ENCODE measurements at regions not wholly inside any gene's neighbourhood (a gene's known extent, or its start where the extent isn't known, plus 50 kb on each side); places are given as distances from the start of the nearest gene placed in this dataset.

DNA sequence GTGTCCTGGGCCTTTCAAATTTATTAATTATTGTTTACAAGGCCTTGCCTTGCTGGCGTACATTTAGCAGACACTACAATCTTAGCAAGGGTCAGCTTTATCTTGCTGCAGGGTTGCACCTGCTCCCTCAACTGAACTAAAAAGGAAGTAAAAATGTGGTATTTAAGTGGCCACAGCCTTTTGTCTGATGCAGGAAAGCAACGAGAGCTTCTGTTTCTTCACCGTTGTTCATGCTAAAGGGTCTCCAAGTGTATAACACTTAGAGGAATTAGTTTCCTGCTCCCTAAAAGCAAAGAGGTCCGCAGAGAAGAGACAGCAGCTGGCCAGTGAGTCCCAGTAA is 62.8 kb upstream of the EGLN3 start:
- no peak overlapping the region for H3K4me3 ChIP-seq (ENCODE audit: low read length)

DNA sequence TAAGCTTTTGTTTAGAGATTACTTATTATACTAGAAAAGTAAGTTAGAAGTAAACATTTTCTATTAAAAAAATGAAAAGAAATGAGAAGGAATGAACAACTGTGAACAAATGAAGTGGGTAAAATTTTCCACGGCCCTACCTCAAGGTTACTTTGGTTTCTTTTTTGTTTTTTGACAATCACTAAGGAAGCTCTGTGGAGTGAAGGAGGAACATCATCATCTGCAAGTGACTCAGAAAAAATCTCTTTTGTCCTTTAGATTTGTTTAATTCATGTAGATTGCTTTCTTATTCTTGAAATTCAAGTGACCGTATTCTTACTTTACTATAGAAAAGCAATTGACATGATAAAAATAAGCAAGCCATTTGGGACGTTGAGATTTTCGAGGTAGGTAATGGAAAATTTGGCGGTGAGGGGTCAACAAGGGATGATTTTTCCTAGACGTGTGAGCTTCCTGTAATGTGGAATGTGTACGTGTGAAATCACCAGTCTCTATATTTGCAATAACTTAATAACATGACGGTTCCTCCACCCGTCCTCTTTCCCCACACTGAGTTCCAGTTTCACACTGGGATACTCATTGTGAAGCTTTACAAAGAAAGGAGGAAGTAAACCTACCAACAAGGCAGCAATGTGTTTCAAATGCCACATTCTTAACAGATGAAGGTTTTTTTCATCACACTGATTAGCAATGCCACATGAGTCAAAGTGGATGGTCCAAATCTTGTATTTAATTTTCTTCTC is 62.3 kb upstream of the EGLN3 start:
- H3K36me3 ChIP-seq (ENCODE audit: control insufficient read depth, low read depth, low read length): no peaks in the 10 kb centered on the region
- peaks cover 9% of the 10 kb centered on the region for H3K4me1 ChIP-seq (ENCODE audit: control insufficient read depth, low read depth, low read length)
- no peak overlapping the region for H3K4me3 ChIP-seq (ENCODE audit: low read length)
- H3K9ac ChIP-seq (ENCODE audit: low read length): no peak overlapping the region
- H3K27me3 ChIP-seq (ENCODE audit: control insufficient read depth, insufficient read depth, low read length): no peaks in the 10 kb centered on the region
- H3K9me3 ChIP-seq (ENCODE audit: control insufficient read depth, low read depth, low read length): no peaks in the 10 kb centered on the region
- H3K27ac ChIP-seq (ENCODE audit: low read length): no peak overlapping the region

More for the DNA sequence above, 62.8 kb upstream of the EGLN3 start:
- no peaks in the 10 kb centered on the region for H3K9me3 ChIP-seq (ENCODE audit: control insufficient read depth, low read depth, low read length)
- H3K27ac ChIP-seq (ENCODE audit: low read length): no peak overlapping the region
- no peaks in the 10 kb centered on the region for H3K36me3 ChIP-seq (ENCODE audit: control insufficient read depth, low read depth, low read length)
- no peak overlapping the region for H3K9ac ChIP-seq (ENCODE audit: low read length)
- H3K27me3 ChIP-seq (ENCODE audit: control insufficient read depth, insufficient read depth, low read length): no peaks in the 10 kb centered on the region
- peaks cover 13% of the 10 kb centered on the region for H3K4me1 ChIP-seq (ENCODE audit: control insufficient read depth, low read depth, low read length)

- Histone ChIP-seq H3K4me3 (ENCODE audit: low read length) (no peak overlapping the region), H3K27ac (ENCODE audit: low read length) (no peak overlapping the region), H3K4me1 (ENCODE audit: control insufficient read depth, low read depth, low read length) (peaks cover 6% of the 10 kb centered on the region), H3K27me3 (ENCODE audit: control insufficient read depth, insufficient read depth, low read length) (no peaks in the 10 kb centered on the region), H3K9ac (ENCODE audit: low read length) (no peak overlapping the region), H3K36me3 (ENCODE audit: control insufficient read depth, low read depth, low read length) (no peaks in the 10 kb centered on the region), H3K9me3 (ENCODE audit: control insufficient read depth, low read depth, low read length) (no peaks in the 10 kb centered on the region)
Measured at GRCh38 chr14:34012369-34012768, 61.5 kb upstream of the EGLN3 start.

DNA sequence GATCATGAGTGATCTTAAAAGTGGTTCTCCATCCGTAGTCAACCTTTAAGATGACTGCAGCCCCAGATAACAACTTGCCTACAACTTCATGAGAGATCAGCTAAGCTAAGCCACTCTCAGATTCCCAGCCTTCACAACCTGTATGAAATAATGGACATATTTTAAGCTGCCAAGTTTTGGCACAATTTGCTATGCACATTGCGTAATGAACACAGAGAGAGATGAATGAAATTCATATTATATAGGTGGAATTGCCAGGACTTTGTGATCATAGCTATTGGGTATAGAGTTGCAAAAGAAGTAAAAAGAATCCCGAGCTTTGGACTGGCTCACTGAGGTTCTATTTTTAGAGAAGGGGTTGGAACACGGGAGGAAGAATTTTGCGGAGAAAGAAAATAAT is 59.1 kb upstream of the EGLN3 start:
- Histone ChIP-seq H3K9me3 (ENCODE audit: control insufficient read depth, low read depth, low read length) (no peaks in the 10 kb centered on the region), H3K27me3 (ENCODE audit: control insufficient read depth, insufficient read depth, low read length) (no peaks in the 10 kb centered on the region), H3K27ac (ENCODE audit: low read length) (no peak overlapping the region), H3K4me1 (ENCODE audit: control insufficient read depth, low read depth, low read length) (peaks cover 6% of the 10 kb centered on the region), H3K9ac (ENCODE audit: low read length) (no peak overlapping the region), H3K4me3 (ENCODE audit: low read length) (no peak overlapping the region), H3K36me3 (ENCODE audit: control insufficient read depth, low read depth, low read length) (no peaks in the 10 kb centered on the region)

- Histone ChIP-seq H3K9me3 (ENCODE audit: control insufficient read depth, low read depth, low read length) (no peaks in the 10 kb centered on the region), H3K9ac (ENCODE audit: low read length) (no peak overlapping the region), H3K27ac (ENCODE audit: low read length) (no peak overlapping the region), H3K4me1 (ENCODE audit: control insufficient read depth, low read depth, low read length) (peaks cover under 1% of the 10 kb centered on the region), H3K36me3 (ENCODE audit: control insufficient read depth, low read depth, low read length) (no peaks in the 10 kb centered on the region), H3K4me3 (ENCODE audit: low read length) (no peak overlapping the region), H3K27me3 (ENCODE audit: control insufficient read depth, insufficient read depth, low read length) (no peaks in the 10 kb centered on the region)
Measured at GRCh38 chr14:34007902-34008301, 57.0 kb upstream of the EGLN3 start.

GRCh38 chr14:34005901-34006300 is 55.0 kb upstream of the EGLN3 start:
- Histone ChIP-seq H3K9me3 (ENCODE audit: control insufficient read depth, low read depth, low read length) (no peaks in the 10 kb centered on the region), H3K4me1 (ENCODE audit: control insufficient read depth, low read depth, low read length) (no peaks in the 10 kb centered on the region), H3K27ac (ENCODE audit: low read length) (no peak overlapping the region), H3K27me3 (ENCODE audit: control insufficient read depth, insufficient read depth, low read length) (no peaks in the 10 kb centered on the region), H3K9ac (ENCODE audit: low read length) (no peak overlapping the region), H3K4me3 (ENCODE audit: low read length) (no peak overlapping the region), H3K36me3 (ENCODE audit: control insufficient read depth, low read depth, low read length) (no peaks in the 10 kb centered on the region)

GRCh38 chr14:34004881-34005280 is 54.0 kb upstream of the EGLN3 start:
- Histone ChIP-seq H3K4me3 (ENCODE audit: low read length) (no peak overlapping the region), H3K9ac (ENCODE audit: low read length) (no peak overlapping the region), H3K4me1 (ENCODE audit: control insufficient read depth, low read depth, low read length) (no peaks in the 10 kb centered on the region), H3K27me3 (ENCODE audit: control insufficient read depth, insufficient read depth, low read length) (no peaks in the 10 kb centered on the region), H3K9me3 (ENCODE audit: control insufficient read depth, low read depth, low read length) (no peaks in the 10 kb centered on the region), H3K36me3 (ENCODE audit: control insufficient read depth, low read depth, low read length) (no peaks in the 10 kb centered on the region), H3K27ac (ENCODE audit: low read length) (no peak overlapping the region)

DNA sequence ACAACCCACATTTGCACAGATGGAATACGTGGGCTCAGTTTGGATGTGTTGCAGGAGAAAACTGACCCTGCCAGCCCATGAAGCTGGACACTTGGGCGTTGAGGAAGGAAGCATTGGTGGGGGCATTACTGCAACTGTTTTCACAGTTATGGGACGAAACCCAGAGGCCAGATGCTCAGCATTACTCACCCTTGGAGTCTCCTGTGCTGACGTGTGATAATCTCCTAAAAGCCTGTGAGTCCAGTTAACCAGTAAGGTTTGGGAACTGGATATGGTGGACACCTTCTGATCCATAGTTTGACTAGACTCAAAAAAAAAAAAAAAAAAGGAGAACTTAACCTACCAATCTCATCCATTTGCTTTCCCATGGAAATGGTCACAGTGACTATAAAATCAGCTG is 52.8 kb upstream of the EGLN3 start:
- Histone ChIP-seq H3K9me3 (ENCODE audit: control insufficient read depth, low read depth, low read length) (no peaks in the 10 kb centered on the region), H3K36me3 (ENCODE audit: control insufficient read depth, low read depth, low read length) (no peaks in the 10 kb centered on the region), H3K9ac (ENCODE audit: low read length) (no peak overlapping the region), H3K27me3 (ENCODE audit: control insufficient read depth, insufficient read depth, low read length) (no peaks in the 10 kb centered on the region), H3K4me3 (ENCODE audit: low read length) (no peak overlapping the region), H3K27ac (ENCODE audit: low read length) (no peak overlapping the region), H3K4me1 (ENCODE audit: control insufficient read depth, low read depth, low read length) (no peaks in the 10 kb centered on the region)

DNA sequence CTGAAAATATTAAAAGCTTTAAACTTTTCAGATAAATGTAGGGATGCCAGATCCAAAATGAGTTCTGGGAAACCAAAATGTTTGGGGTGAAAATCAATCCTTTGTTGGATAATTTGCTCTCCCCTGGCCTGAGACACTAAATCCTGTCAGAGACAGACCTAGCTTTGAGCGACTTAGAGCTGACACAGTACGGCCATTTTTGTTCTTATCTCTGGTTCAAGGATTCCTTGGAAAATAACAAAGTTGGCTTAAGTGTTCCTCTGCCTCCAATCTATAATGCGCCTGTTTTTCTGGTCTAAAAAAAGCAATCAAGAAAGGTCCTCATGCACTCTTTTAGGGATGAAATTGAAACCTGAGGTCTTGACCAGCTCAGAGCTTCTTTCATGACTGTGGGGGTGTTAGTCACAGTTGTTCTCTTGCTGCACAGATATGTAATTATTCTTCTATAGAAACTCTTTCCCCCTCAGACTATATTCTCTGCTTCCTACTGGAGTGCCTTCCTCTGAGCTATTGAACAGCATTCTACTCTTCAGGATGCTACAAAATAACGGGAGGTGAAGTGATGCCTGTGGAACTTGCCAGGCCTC is 52.3 kb upstream of the EGLN3 start:
- H3K9me3 ChIP-seq (ENCODE audit: control insufficient read depth, low read depth, low read length): no peaks in the 10 kb centered on the region
- H3K27ac ChIP-seq (ENCODE audit: low read length): no peak overlapping the region
- no peak overlapping the region for H3K4me3 ChIP-seq (ENCODE audit: low read length)
- H3K4me1 ChIP-seq (ENCODE audit: control insufficient read depth, low read depth, low read length): no peaks in the 10 kb centered on the region
- H3K27me3 ChIP-seq (ENCODE audit: control insufficient read depth, insufficient read depth, low read length): no peaks in the 10 kb centered on the region
- H3K9ac ChIP-seq (ENCODE audit: low read length): no peak overlapping the region
- no peaks in the 10 kb centered on the region for H3K36me3 ChIP-seq (ENCODE audit: control insufficient read depth, low read depth, low read length)
